ENCODE measurements at regions not wholly inside any gene's neighbourhood (a gene's known extent, or its start where the extent isn't known, plus 50 kb on each side); places are given as distances from the start of the nearest gene placed in this dataset.

GRCh38 chr2:154924531-154924930, 226.0 kb downstream of the KCNJ3 start:
- Histone ChIP-seq H3K4me1 (ENCODE audit: insufficient read depth, low read length, poor library complexity, severe bottlenecking) (no peaks in the 10 kb centered on the region), H3K4me3 (ENCODE audit: low read length, poor library complexity, severe bottlenecking) (no peak overlapping the region), H3K9me3 (ENCODE audit: insufficient read depth, low read depth, low read length) (no peaks in the 10 kb centered on the region), H3K4me2 (ENCODE audit: low read depth, low read length, poor library complexity, severe bottlenecking) (no peak overlapping the region), H3K27me3 (ENCODE audit: insufficient read depth, low read length, poor library complexity, severe bottlenecking) (no peaks in the 10 kb centered on the region), H3K79me2 (ENCODE audit: insufficient read depth, low read length) (no peaks in the 10 kb centered on the region), H3K9me2 (replicated peaks; ENCODE audit: low read depth, low read length) (no peaks in the 10 kb centered on the region), H4K20me1 (ENCODE audit: insufficient read depth, low read length, poor library complexity, severe bottlenecking) (no peaks in the 10 kb centered on the region), H3K9ac (ENCODE audit: low read depth, low read length, poor library complexity, severe bottlenecking) (no peak overlapping the region), H2AFZ (ENCODE audit: low read length) (no peak overlapping the region), H3F3A (ENCODE audit: low read depth) (no peaks in the 10 kb centered on the region), H3K36me3 (ENCODE audit: insufficient read depth, low read length) (no peaks in the 10 kb centered on the region)
- TF ChIP-seq EZH2phosphoT487 (IDR thresholded peaks at IDR 0.05; ENCODE audit: borderline replicate concordance), result no peak
- no peak for TF ChIP-seq CTCF (conservative IDR thresholded peaks at IDR 0.05; ENCODE audit: low read length)

- no peak overlapping the region for H3K4me2 ChIP-seq (ENCODE audit: low read depth, low read length, poor library complexity, severe bottlenecking)
- H3K9me2 ChIP-seq (replicated peaks; ENCODE audit: low read depth, low read length), result no peaks in the 10 kb centered on the region
- H3F3A ChIP-seq (ENCODE audit: low read depth), result no peaks in the 10 kb centered on the region
- H3K4me3 ChIP-seq (ENCODE audit: low read length, poor library complexity, severe bottlenecking), result no peak overlapping the region
- no peaks in the 10 kb centered on the region for H3K27me3 ChIP-seq (ENCODE audit: insufficient read depth, low read length, poor library complexity, severe bottlenecking)
- no peak overlapping the region for H2AFZ ChIP-seq (ENCODE audit: low read length)
- TF ChIP-seq EZH2phosphoT487 (IDR thresholded peaks at IDR 0.05; ENCODE audit: borderline replicate concordance), result no peak
- no peak for TF ChIP-seq CTCF (conservative IDR thresholded peaks at IDR 0.05; ENCODE audit: low read length)
- no peaks in the 10 kb centered on the region for H3K4me1 ChIP-seq (ENCODE audit: insufficient read depth, low read length, poor library complexity, severe bottlenecking)
- H4K20me1 ChIP-seq (ENCODE audit: insufficient read depth, low read length, poor library complexity, severe bottlenecking), result no peaks in the 10 kb centered on the region
- H3K79me2 ChIP-seq (ENCODE audit: insufficient read depth, low read length), result no peaks in the 10 kb centered on the region
- H3K36me3 ChIP-seq (ENCODE audit: insufficient read depth, low read length), result no peaks in the 10 kb centered on the region
- H3K9me3 ChIP-seq (ENCODE audit: insufficient read depth, low read depth, low read length), result no peaks in the 10 kb centered on the region
- H3K9ac ChIP-seq (ENCODE audit: low read depth, low read length, poor library complexity, severe bottlenecking), result no peak overlapping the region
Observed at GRCh38 chr2:154914561-154914960, 216.1 kb downstream of the KCNJ3 start.

GRCh38 chr2:154912215-154912614, 213.7 kb downstream of the KCNJ3 start:
- TF ChIP-seq CTCF (conservative IDR thresholded peaks at IDR 0.05; ENCODE audit: low read length) (no peak), EZH2phosphoT487 (IDR thresholded peaks at IDR 0.05; ENCODE audit: borderline replicate concordance) (no peak)
- no peaks in the 10 kb centered on the region for H3K27me3 ChIP-seq (ENCODE audit: insufficient read depth, low read length, poor library complexity, severe bottlenecking)
- no peaks in the 10 kb centered on the region for H4K20me1 ChIP-seq (ENCODE audit: insufficient read depth, low read length, poor library complexity, severe bottlenecking)
- H3K9me3 ChIP-seq (ENCODE audit: insufficient read depth, low read depth, low read length), result no peaks in the 10 kb centered on the region
- H3K4me3 ChIP-seq (ENCODE audit: low read length, poor library complexity, severe bottlenecking), result no peak overlapping the region
- no peak overlapping the region for H3K9ac ChIP-seq (ENCODE audit: low read depth, low read length, poor library complexity, severe bottlenecking)
- no peak overlapping the region for H3K4me2 ChIP-seq (ENCODE audit: low read depth, low read length, poor library complexity, severe bottlenecking)
- H3F3A ChIP-seq (ENCODE audit: low read depth), result no peaks in the 10 kb centered on the region
- H3K79me2 ChIP-seq (ENCODE audit: insufficient read depth, low read length), result no peaks in the 10 kb centered on the region
- no peaks in the 10 kb centered on the region for H3K9me2 ChIP-seq (replicated peaks; ENCODE audit: low read depth, low read length)
- H2AFZ ChIP-seq (ENCODE audit: low read length), result no peak overlapping the region
- H3K4me1 ChIP-seq (ENCODE audit: insufficient read depth, low read length, poor library complexity, severe bottlenecking), result no peaks in the 10 kb centered on the region
- H3K36me3 ChIP-seq (ENCODE audit: insufficient read depth, low read length), result no peaks in the 10 kb centered on the region
